ENCODE measurements at regions not wholly inside any gene's neighbourhood (a gene's known extent, or its start where the extent isn't known, plus 50 kb on each side); places are given as distances from the start of the nearest gene placed in this dataset.

- no peak overlapping the region for H3K27ac Mint-ChIP-seq
- H3K18ac ChIP-seq (ENCODE audit: insufficient read length, low read depth, low read length) = no peak overlapping the region
Observed at GRCh38 chr4:147328756-147329446, 152.0 kb upstream of the EDNRA start.

More at GRCh38 chr4:147328756-147329446, 152.0 kb upstream of the EDNRA start:
- H2BK5ac ChIP-seq (ENCODE audit: insufficient read length, low read length) = no peak overlapping the region
- Mint-ChIP-seq H3K27me3 (ENCODE audit: low read depth) (no peaks in the 10 kb centered on the region), H3K36me3 (ENCODE audit: insufficient read depth in 1 of 3, low read depth in 3 of 3) (no peaks in the 10 kb centered on the region), H3K4me3 (no peak overlapping the region), H3K4me1 (no peaks in the 10 kb centered on the region), H3K9me3 (no peaks in the 10 kb centered on the region)
- H3K23me2 ChIP-seq (ENCODE audit: insufficient read length, low read depth, low read length, poor library complexity, severe bottlenecking) = no peaks in the 10 kb centered on the region
- no peak overlapping the region for H3K4me2 ChIP-seq (ENCODE audit: insufficient read depth, insufficient read length, low read length)
- no peak overlapping the region for H4K8ac ChIP-seq (replicated peaks; ENCODE audit: insufficient read length, low read depth, low read length)
- H3K9ac ChIP-seq (ENCODE audit: extremely low read depth, insufficient read length, low read length) = no peak overlapping the region
- H2BK120ac ChIP-seq (ENCODE audit: low read depth, low read length, poor library complexity, severe bottlenecking) = no peak overlapping the region
- no peak overlapping the region for H2BK12ac ChIP-seq (ENCODE audit: insufficient read length, low read depth, low read length)
- WGBS (ENCODE audit: extremely low coverage, insufficient read length, low lambda C conversion rate) = no CpG with 5 or more reads among the region's 8 CpGs
- no peaks in the 10 kb centered on the region for H3K27me3 ChIP-seq (ENCODE audit: insufficient read depth, low read length)
- no peak overlapping the region for H3K56ac ChIP-seq (ENCODE audit: insufficient read length, low read depth, low read length)
- H4K5ac ChIP-seq (ENCODE audit: insufficient read length, low read depth, low read length) = no peak overlapping the region
- no peak overlapping the region for H2BK15ac ChIP-seq (ENCODE audit: low read depth, low read length)
- H3K79me1 ChIP-seq (ENCODE audit: insufficient read depth, low read depth, low read length, poor library complexity, severe bottlenecking) = no peaks in the 10 kb centered on the region
- no peak for DNase-seq
- no peak overlapping the region for H3K27ac ChIP-seq (ENCODE audit: insufficient read length, low read depth, low read length)
- no peak overlapping the region for H3T11ph ChIP-seq (ENCODE audit: low read length)
- H4K20me1 ChIP-seq (ENCODE audit: control insufficient read depth, insufficient read depth, insufficient read length) = no peaks in the 10 kb centered on the region
- H3K14ac ChIP-seq (ENCODE audit: insufficient read depth, low read length) = no peak overlapping the region
- TF ChIP-seq, protein P1, sequence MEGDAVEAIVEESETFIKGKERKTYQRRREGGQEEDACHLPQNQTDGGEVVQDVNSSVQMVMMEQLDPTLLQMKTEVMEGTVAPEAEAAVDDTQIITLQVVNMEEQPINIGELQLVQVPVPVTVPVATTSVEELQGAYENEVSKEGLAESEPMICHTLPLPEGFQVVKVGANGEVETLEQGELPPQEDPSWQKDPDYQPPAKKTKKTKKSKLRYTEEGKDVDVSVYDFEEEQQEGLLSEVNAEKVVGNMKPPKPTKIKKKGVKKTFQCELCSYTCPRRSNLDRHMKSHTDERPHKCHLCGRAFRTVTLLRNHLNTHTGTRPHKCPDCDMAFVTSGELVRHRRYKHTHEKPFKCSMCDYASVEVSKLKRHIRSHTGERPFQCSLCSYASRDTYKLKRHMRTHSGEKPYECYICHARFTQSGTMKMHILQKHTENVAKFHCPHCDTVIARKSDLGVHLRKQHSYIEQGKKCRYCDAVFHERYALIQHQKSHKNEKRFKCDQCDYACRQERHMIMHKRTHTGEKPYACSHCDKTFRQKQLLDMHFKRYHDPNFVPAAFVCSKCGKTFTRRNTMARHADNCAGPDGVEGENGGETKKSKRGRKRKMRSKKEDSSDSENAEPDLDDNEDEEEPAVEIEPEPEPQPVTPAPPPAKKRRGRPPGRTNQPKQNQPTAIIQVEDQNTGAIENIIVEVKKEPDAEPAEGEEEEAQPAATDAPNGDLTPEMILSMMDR (conservative IDR thresholded peaks at IDR 0.05) = no peak
- H2AFZ ChIP-seq (ENCODE audit: low read length) = no peak overlapping the region
- no peak overlapping the region for H3K4ac ChIP-seq (ENCODE audit: low read depth, low read length)
- no peaks in the 10 kb centered on the region for H3K79me2 ChIP-seq (ENCODE audit: insufficient read depth, low read length)
- H4K91ac ChIP-seq (ENCODE audit: insufficient read length, low read depth, low read length) = no peak overlapping the region
- H3K23ac ChIP-seq (ENCODE audit: insufficient read length, low read depth, low read length) = no peak overlapping the region
- H2BK20ac ChIP-seq (ENCODE audit: low read depth, low read length, poor library complexity, severe bottlenecking) = no peak overlapping the region
- no peak overlapping the region for H2AK5ac ChIP-seq (ENCODE audit: insufficient read length, low read length)
- H3K9me3 ChIP-seq (ENCODE audit: control insufficient read depth, low read depth, low read length) = no peaks in the 10 kb centered on the region
- no peaks in the 10 kb centered on the region for H3K4me1 ChIP-seq (ENCODE audit: insufficient read depth, low read length)

Measured in H9 (cell line).